ENCODE measurements at regions not wholly inside any gene's neighbourhood (a gene's known extent, or its start where the extent isn't known, plus 50 kb on each side); places are given as distances from the start of the nearest gene placed in this dataset.
"Not testable (repeated sequence)": the region's sequence is repeated elsewhere in the genome, so short reads cannot be mapped to it uniquely, and the experiment has no call there.

GRCh38 chr6:115873901-115874300 lies 186.8 kb downstream of the FRK start:
- DNase-seq: no peak

DNA sequence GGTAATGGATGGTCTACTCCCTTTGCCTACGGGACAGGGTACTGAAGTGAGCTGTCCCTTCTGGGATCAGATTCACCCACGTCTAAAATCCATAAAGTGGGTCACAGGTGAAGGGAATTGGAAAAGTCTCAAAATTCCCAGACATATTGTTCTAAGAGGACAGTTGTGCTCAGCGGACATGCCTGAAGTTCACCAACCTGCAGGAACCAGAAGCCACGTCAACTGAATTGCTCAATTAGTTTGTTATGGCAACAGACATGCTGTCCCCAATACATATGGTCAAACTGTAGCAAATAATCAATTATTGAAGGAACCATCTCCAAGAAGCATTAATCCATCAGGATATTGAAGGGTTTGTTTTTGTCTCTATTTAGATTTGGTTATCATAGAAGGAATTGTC lies 190.2 kb downstream of the FRK start:
- DNase-seq: no peak

DNA sequence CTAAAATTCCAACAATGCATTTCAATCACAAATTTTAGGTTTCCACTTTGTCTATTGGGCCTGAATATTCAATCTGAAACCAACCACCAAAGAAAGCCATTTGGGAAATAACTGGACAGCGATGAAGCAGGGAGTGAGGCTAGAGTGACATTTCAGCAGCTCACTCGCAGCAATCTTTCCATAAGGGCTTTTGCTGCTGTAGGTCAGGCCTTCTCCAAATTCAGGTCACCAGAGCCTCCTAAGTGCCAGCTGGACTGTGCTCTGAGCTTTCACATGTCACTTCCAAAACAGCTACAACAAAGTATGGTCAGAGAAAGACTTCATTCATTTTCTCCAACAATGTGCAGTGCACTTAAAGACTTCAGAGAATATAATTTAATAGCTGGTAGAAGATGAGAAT lies 194.8 kb downstream of the FRK start:
- no peak for DNase-seq

GRCh38 chr6:115863211-115863610 lies 197.5 kb downstream of the FRK start:
- no peak for DNase-seq

DNA sequence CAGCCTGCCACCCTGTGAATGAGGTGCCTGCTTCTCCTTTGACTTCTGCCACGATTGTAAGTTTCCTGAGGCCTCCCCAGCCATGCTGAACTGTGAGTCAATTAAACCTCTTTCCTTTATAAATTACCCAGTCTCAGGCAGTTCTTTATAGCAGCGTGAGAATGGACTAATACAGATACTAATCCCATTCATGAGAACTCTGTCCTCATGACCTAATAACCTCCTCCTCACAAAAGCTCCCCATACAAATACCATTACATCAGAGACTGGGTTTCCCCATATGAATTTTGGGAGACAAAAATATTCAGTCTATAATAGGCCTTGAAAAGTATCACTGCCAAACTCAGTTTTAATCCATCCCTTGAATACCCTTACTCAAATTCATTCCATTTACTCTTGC lies 199.0 kb downstream of the FRK start:
- DNase-seq: not testable (repeated sequence)

GRCh38 chr6:115859577-115859976 lies 201.1 kb downstream of the FRK start:
- DNase-seq: not testable (repeated sequence)

GRCh38 chr6:115854866-115855665 lies 205.6 kb downstream of the FRK start:
- DNase-seq: no peak

DNA sequence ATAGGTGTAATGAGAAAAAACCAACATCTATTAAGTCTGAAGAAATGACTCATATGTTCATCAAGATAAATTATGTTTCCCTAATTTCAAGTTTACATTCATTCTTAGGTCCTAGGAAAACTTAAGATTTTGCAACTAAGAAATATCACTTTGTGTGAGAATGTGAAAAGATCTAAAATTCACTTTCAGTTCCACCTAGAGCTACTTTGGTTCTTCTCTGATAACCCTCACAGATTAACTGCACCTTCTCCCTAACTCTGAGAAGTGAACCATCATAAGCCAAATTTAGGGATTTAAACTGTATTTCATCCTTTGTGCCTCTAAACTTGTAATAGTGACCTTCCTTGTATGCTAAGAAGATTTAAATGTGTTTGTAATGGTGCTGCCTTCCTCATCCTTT lies 213.0 kb downstream of the FRK start:
- no peak for DNase-seq

DNA sequence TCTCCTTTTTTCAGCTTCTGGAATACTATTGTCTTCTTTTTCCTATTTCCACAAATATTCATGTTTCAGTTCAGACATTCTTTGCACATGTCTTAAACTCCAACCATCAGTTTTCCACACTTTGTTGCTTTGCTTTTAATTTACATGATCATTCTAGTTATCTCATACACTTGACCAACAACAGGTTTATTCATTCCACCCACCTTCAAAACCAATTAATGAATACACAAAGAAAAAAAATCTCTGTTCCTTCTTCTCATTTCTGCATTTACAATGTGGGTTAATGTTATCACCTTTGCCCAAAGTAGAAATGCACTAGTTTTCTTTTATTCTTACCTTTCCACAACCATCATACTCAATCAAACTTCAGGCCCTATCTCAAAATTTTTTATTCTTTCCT lies 216.7 kb downstream of the FRK start:
- no peak for DNase-seq

DNA sequence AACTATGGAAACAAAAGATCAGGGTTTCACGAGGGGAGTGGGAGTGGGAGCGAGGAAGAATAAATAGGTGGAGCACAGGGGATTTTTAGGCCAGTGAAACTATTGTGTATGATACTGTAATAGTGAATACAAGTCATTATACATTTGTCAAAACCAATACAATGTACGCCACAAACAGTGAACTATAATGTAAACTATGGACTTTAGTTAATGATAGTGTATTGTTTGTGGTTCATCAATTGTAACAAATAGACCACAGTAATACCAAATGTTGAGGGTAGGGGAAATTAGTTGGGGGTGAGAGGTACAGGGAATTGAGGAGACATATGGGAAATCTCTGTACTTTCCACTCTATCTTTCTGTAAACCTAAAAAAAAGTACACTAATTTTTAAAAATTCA lies 218.4 kb downstream of the FRK start:
- no peak for DNase-seq

GRCh38 chr6:115839583-115840181 lies 221.0 kb downstream of the FRK start:
- no peak for DNase-seq

DNA sequence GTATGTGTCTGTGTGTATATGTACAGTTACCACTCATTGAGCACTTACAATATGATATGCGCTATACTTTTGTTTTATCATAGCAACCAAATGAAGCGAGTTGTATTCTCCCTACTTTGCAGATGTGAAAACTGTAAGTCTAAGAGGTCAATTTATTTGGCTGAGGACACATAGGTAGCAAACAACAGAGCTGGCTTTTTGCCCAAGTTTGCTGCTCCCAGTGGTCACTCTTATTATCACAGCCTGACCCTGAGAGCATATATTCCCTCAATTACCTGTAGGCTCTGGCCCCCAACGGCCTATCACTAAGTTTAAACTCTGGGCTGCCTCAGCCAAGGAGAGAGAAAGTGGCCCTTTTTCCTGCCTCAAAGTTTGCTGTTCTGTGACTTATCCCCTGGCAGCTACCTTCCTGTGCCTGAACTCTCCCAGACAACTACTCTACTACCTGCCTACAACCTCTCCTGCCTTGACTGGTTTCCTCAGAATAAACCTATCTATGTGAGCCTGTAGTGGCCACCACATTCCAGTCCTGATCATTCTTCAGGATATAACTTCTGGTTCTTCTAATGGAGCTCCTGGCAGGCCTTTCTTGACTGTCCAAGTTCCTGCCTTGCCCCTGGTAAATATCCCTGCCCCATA lies 221.8 kb downstream of the FRK start:
- DNase-seq: no peak

- no peak for DNase-seq
Measured at GRCh38 chr6:115838216-115838615, 222.5 kb downstream of the FRK start.

GRCh38 chr6:115836374-115836773 lies 224.3 kb downstream of the FRK start:
- DNase-seq: not testable (repeated sequence)

DNA sequence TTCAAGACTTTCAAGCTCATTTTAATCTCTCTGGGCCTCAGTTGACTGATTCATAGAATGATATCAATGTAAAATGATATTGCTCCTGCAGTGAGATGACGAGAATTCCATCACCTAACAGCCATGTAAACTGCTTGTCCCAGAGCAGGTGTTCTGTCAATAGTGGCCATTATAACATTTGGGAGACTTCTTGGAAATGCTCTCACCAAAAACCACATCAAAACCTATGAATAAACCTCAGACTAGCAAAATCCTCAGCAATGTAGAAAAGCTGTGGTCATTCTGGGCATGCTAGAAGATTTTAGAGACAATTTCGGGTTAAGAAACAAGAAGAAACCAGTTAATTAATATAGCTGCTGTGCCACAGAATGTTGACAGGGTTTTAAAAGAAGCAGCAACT lies 225.4 kb downstream of the FRK start:
- no peak for DNase-seq

DNA sequence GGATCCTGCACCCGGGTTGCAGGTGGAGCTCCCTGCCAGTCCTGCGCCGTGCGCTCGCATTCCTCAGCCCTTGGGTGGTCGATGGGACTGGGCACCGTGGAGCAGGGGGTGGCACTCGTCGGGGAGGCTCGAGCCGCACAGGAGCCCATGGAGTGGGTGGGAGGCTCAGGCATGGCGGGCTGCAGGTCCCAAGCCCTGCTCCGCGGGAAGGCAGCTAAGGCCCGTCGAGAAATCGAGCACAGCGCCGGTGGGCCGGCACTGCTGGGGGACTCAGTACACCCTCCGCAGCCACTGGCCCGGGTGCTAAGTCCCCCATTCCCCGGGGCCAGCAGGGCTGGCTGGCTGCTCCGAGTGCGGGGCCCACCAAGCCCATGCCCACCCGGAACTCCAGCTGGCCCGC lies 226.1 kb downstream of the FRK start:
- DNase-seq: not testable (repeated sequence)

DNA sequence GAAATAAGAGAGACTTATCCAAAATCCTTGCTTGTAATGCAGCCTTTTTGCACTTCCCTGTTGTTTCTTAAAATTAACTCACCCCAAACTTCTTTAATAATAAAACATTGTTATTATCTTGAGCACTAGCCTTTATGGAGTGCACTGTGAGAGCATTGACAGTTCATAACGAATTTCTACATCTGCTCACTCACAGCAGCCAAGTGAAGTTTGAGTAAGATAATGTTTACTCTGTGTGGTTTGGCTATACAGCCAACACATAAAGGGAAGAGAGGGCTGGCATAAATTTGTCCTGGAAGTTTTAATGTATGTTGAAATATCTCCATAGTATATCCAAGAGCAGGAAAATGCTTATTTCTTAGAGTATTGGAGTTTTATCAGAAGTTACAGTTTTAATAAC lies 227.9 kb downstream of the FRK start:
- no peak for DNase-seq

GRCh38 chr6:115832186-115832585 lies 228.5 kb downstream of the FRK start:
- no peak for DNase-seq

- no peak for DNase-seq
Measured at GRCh38 chr6:115830895-115831294, 229.8 kb downstream of the FRK start.

GRCh38 chr6:115821798-115822197 lies 238.9 kb downstream of the FRK start:
- no peak for DNase-seq

DNA sequence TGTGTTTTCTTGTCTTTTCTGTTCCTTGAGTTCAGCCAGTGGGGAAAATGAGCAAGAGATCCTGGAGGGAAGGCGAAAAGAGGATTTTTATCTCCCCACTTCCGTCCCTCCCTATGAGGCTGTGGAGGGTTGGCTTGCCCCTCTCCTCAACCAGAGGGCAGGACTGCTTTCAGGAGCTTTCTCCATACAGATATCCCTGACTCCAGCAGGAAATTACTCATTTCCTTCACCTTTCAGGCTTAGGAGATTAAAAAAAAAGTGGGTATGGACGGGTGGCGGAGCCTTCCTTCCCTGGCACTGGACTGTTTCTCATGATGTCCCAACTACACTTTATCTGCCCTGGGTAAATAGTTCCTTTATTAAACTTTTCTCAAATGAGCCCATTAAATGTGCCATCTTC lies 241.2 kb downstream of the FRK start:
- no peak for DNase-seq

- no peak for DNase-seq
Measured at GRCh38 chr6:115817161-115817560, 243.5 kb downstream of the FRK start.

DNA sequence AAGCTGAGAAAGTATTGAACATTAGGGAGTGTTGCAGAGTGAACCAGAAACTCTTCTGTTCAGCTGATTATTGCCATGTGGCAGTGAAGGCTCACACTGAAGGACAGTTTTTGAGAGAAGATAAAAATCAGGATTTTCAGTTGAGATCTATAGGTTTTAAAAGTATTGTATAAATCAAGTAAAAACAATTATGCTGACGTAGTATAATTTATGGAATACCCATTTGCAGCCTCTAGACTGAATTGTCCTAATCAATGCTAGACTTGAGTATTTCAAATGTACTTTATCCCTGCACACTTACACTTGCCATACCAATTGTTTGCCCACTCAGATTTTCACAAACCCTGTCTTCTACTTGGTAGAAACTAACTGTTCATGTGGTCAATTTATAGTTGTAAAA lies 245.8 kb downstream of the FRK start:
- DNase-seq: no peak

GRCh38 chr6:115811541-115811940 lies 249.2 kb downstream of the FRK start:
- DNase-seq: no peak
